Epithelial cell of esophagus (primary cell): ENCODE measurements at regions not wholly inside any gene's neighbourhood (a gene's known extent, or its start where the extent isn't known, plus 50 kb on each side); places are given as distances from the start of the nearest gene placed in this dataset.
"Not testable (repeated sequence)": the region's sequence is repeated elsewhere in the genome, so short reads cannot be mapped to it uniquely, and the experiment has no call there.

ENCODE experiments used
- DNase-seq: peaks from one replicate; pipeline ENCODE4 v3.0.0; 2010; ENCODE audit warnings: low read depth
- H3K4me3 ChIP-seq: 2 replicates; pipeline ENCODE4 v1.5.1; 2011; ENCODE audit warnings: mild to moderate bottlenecking, low read length, control low read depth
- CTCF ChIP-seq: IDR thresholded peaks from 2 replicates; pipeline ENCODE4 v1.5.1; 2011; ENCODE audit warnings: low read depth, mild to moderate bottlenecking, low read length, control low read depth, inconsistent platforms; ENCODE audit not compliant: insufficient read depth; ENCODE audit errors: missing control alignments

- no peak overlapping the region for H3K4me3 ChIP-seq
- DNase-seq, result peak; percentile 92
- TF ChIP-seq CTCF, result no peak
These were observed 73.7 kb upstream of the FST start for GRCh38 chr5:53406630-53407316.

GRCh38 chr5:53407373-53407772, 73.1 kb upstream of the FST start:
- no peak for TF ChIP-seq CTCF
- peak; percentile 77 for DNase-seq
- no peak overlapping the region for H3K4me3 ChIP-seq

GRCh38 chr5:53411388-53411787, 69.0 kb upstream of the FST start:
- no peak for DNase-seq
- TF ChIP-seq CTCF, result no peak
- H3K4me3 ChIP-seq, result no peak overlapping the region

- not testable (repeated sequence) for DNase-seq, H3K4me3 ChIP-seq
These were observed 67.9 kb upstream of the FST start for GRCh38 chr5:53412499-53412898.

- DNase-seq, result peak; percentile 37
- no peak for TF ChIP-seq CTCF
- no peak overlapping the region for H3K4me3 ChIP-seq
These were observed 64.2 kb upstream of the FST start for GRCh38 chr5:53416144-53416738.

- no peak overlapping the region for H3K4me3 ChIP-seq
- no peak for TF ChIP-seq CTCF
- DNase-seq, result no peak
These were observed 62.0 kb upstream of the FST start for GRCh38 chr5:53418409-53418808.

GRCh38 chr5:53418826-53419658, 61.4 kb upstream of the FST start:
- H3K4me3 ChIP-seq, result no peak overlapping the region
- peak; percentile 90 for DNase-seq
- TF ChIP-seq CTCF, result no peak
